C4-2B (cell line): ENCODE measurements at regions not wholly inside any gene's neighbourhood (a gene's known extent, or its start where the extent isn't known, plus 50 kb on each side); places are given as distances from the start of the nearest gene placed in this dataset.

Source experiments
- H3K27ac ChIP-seq: fragments of 450-650 bp; 2 replicates; pipeline ENCODE4 v1.5.1; 2017
- ZFX ChIP-seq: fragments of 450-650 bp; IDR thresholded peaks from 2 replicates; pipeline ENCODE4 v1.6.1; 2017
- TF ChIP-seq, protein P1 (sequence below): fragments of 450-650 bp; conservative IDR thresholded peaks from 2 replicates; pipeline ENCODE4 v1.5.1; 2017; ENCODE audit warnings: mild to moderate bottlenecking

DNA sequence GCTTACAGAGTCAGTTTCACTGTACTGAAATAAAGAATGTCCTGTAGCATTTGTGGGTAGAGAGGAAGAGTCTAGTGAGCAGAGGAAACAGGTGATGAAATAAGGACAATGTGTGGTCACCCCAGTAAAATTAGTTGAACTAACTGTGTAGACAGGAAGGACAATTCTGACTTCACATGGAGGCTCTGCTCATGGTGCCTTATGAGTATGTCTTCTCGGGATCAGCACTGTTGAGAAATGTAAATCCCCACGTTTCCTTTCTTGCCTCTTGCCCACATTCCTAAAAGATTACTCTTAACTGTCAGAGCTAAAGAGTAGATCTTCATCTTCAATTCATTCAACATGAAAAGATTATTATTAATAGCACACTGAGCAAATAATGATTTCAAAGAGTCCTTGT lies 113.2 kb upstream of the FLRT2 start:
- no peak for TF ChIP-seq ZFX
- TF ChIP-seq, protein P1, sequence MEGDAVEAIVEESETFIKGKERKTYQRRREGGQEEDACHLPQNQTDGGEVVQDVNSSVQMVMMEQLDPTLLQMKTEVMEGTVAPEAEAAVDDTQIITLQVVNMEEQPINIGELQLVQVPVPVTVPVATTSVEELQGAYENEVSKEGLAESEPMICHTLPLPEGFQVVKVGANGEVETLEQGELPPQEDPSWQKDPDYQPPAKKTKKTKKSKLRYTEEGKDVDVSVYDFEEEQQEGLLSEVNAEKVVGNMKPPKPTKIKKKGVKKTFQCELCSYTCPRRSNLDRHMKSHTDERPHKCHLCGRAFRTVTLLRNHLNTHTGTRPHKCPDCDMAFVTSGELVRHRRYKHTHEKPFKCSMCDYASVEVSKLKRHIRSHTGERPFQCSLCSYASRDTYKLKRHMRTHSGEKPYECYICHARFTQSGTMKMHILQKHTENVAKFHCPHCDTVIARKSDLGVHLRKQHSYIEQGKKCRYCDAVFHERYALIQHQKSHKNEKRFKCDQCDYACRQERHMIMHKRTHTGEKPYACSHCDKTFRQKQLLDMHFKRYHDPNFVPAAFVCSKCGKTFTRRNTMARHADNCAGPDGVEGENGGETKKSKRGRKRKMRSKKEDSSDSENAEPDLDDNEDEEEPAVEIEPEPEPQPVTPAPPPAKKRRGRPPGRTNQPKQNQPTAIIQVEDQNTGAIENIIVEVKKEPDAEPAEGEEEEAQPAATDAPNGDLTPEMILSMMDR = no peak
- no peak overlapping the region for H3K27ac ChIP-seq

DNA sequence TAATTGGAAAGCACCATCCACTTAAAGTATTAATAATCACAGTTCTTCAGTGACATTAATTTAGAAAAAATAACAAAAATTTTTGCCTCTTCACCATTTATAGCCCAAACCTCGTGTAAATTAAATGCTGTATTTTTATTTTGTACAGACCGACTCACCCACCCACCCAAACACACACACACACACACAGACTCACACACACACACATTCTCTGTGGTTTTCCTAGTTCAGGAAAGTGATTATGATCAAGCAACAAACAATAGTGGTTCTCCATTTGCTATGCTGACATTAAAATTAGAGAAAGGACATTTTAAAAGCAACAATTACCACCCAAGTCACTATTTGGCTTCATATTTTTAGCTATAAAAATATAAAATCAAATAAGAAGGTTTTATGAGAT lies 112.5 kb upstream of the FLRT2 start:
- no peak for TF ChIP-seq ZFX
- TF ChIP-seq, protein P1 = no peak
- no peak overlapping the region for H3K27ac ChIP-seq

DNA sequence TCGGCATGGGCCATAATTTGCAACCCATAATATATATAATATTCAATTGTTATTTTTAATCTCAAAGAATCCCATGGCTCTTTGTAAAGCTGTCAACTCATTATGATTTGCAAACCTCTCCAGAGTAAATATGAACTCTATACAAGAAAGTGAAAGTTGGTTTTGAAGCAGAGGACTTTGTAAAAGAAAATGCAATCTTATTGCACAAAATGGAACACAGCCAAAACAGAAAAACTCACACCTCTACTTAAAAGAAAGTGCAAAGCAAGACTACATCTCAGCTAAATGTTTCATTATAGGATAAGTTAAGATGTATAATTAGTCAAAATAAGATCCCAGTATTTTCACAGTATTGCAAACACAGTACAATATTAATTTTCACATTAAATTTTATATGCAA lies 111.2 kb upstream of the FLRT2 start:
- TF ChIP-seq, protein P1 = no peak
- no peak for TF ChIP-seq ZFX
- H3K27ac ChIP-seq = no peak overlapping the region

DNA sequence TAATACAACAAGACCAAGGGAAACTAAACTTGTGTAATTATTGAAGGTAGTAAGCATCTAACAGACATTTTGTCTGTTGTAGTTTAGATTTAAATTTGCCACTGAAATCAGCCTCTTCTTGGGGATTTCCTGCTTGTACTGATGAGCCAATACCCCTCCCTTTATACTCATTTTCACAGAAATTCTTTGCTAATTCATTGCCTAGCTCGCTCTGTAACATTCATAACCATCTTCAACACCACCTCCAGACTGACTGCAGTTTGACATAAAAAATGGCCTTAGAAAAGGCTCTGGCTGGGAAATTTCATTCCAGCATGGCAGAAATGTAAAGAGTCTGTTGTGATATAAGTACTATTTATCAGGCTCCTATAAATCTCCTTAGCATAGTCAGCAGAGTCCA lies 109.7 kb upstream of the FLRT2 start:
- TF ChIP-seq, protein P1 = no peak
- TF ChIP-seq ZFX = no peak
- no peak overlapping the region for H3K27ac ChIP-seq

DNA sequence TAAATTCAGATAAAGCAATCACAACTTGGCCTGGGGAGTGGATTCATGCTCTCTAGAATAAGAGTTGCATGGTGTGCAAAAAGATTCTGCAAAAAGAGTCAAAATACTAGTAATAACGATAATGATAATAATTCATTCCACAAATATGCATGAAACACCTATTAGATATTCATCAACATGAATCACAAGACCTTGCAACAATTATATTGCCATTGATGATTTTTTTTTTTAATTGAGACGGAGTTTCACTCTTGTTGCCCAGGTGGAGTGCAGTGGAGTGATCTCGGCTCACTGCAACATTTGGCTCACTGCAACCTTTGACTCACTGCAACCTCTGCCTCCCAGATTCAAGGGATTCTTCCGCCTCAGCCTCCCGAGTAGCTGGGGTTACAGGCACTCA lies 109.2 kb upstream of the FLRT2 start:
- no peak overlapping the region for H3K27ac ChIP-seq
- TF ChIP-seq, protein P1 = no peak
- no peak for TF ChIP-seq ZFX

DNA sequence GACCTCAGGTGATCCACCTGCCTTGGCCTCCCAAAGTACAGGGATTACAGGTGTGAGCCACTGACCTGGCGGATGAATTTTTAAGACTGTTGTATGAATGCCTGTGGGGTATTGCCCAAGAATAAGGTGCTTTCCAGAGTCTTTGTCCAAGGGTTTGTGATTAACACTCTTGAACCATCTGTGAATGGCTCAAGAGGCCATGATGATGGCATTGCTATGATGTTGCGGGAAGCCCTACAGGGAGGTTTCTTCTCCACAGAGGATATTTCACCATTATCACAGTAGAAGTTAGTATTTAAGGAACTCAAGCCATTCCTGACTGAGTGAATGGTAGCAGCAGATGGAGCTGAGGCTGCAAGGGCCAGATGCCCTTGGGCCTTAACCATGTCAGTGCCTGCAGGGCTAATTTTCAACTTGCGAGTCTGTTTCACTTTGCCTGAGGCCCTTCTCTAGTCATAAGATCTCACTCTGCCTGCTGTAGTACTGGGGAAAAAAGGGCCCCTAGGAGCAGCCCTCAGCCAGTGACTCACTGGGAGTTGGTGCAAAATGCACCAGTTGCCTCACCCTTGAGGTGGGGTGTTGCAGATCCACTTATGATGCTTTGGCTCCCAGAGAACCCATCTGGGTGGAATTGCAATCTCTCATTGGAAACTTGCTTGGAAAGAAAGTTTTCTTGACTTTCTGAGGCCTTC lies 108.6 kb upstream of the FLRT2 start:
- TF ChIP-seq, protein P1 = no peak
- TF ChIP-seq ZFX = no peak
- no peak overlapping the region for H3K27ac ChIP-seq

DNA sequence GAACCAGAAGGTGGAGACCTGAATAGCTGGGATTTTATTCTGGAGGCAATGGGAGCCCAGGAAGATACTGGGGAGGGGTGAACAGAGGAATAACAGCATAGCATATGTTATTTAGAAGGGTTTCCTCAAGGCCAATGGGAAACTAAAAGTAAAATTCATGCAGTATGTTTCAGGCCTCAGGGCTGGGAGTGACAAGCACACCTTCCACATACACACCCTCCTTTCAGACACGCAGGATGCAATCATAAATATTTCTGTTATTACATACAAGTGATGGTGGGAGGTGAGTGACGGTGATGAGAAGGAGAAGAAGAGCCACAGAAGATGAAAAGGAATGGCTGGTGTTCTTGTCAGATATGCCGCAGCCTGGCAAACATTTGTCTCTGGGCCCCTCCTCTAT lies 106.1 kb upstream of the FLRT2 start:
- TF ChIP-seq, protein P1 = no peak
- TF ChIP-seq ZFX = no peak
- H3K27ac ChIP-seq = no peak overlapping the region
